HG02885 (cell line): ENCODE measurements at regions not wholly inside any gene's neighbourhood (a gene's known extent, or its start where the extent isn't known, plus 50 kb on each side); places are given as distances from the start of the nearest gene placed in this dataset.

Experiments used
- ATAC-seq: cut with Tn5 transposase; IDR thresholded peaks from one replicate; pipeline ENCODE4 v1.9.1; 2021; ENCODE audit warnings: mild to moderate bottlenecking; ENCODE audit not compliant: unreplicated experiment, poor library complexity

- no peak for ATAC-seq
Observed at GRCh38 chr12:128190614-128191013, 76.4 kb upstream of the TMEM132C start.

- no peak for ATAC-seq
Observed at GRCh38 chr12:128191380-128191779, 75.6 kb upstream of the TMEM132C start.

DNA sequence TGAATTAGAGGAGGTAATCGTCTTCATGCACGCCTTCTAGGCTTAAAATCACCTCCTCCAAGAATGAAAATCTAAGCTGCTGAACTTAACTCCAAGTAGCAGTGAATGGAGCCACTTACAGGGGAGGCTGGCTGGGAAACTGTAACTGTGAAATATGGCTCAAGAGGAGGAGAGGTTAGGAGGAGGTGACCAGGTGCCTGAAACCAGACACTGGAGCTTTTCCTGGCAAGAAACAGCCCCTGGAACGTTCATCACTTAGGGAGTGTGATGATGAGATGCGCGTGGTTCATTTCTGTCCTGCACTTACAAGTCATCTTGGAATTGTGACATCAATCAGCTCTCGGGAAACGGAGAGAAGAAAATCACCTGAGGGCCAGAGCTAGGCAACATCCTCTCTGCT lies 62.3 kb upstream of the TMEM132C start:
- no peak for ATAC-seq

GRCh38 chr12:128205145-128205544 lies 61.8 kb upstream of the TMEM132C start:
- ATAC-seq = no peak

DNA sequence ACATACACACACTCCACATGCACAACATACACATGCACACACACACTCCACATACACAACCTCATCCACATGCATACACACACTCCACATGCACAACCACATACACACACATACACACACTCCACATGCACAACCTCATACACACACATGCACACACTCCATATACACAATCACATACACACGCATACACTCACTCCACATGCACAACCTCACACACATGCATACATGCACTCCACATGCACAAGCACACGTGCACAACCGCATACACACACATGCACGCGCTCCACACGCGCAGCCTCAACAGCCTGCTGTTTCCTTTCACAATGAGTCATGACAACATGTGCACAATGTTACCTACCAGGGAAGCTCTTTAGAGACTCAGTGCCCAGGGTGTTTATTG lies 61.2 kb upstream of the TMEM132C start:
- no peak for ATAC-seq
